ENCODE measurements at regions not wholly inside any gene's neighbourhood (a gene's known extent, or its start where the extent isn't known, plus 50 kb on each side); places are given as distances from the start of the nearest gene placed in this dataset.

- TF ChIP-seq SUZ12 (IDR thresholded peaks at IDR 0.05) (no peak), SP1 (IDR thresholded peaks at IDR 0.05) (no peak), FOXA1 (IDR thresholded peaks at IDR 0.05) (no peak), FOXK2 (IDR thresholded peaks at IDR 0.05) (no peak), TARDBP (IDR thresholded peaks at IDR 0.05) (no peak), NFRKB (IDR thresholded peaks at IDR 0.05) (no peak), ELF4 (IDR thresholded peaks at IDR 0.05) (no peak), FOXM1 (IDR thresholded peaks at IDR 0.05; ENCODE audit: borderline replicate concordance) (no peak), ZNF384 (IDR thresholded peaks at IDR 0.05) (no peak), HDGF (IDR thresholded peaks at IDR 0.05; ENCODE audit: borderline replicate concordance) (no peak), CTBP1 (IDR thresholded peaks at IDR 0.05; ENCODE audit: borderline replicate concordance) (no peak), BHLHE40 (IDR thresholded peaks at IDR 0.05; ENCODE audit: borderline replicate concordance) (no peak)
- TF ChIP-seq, protein P1, sequence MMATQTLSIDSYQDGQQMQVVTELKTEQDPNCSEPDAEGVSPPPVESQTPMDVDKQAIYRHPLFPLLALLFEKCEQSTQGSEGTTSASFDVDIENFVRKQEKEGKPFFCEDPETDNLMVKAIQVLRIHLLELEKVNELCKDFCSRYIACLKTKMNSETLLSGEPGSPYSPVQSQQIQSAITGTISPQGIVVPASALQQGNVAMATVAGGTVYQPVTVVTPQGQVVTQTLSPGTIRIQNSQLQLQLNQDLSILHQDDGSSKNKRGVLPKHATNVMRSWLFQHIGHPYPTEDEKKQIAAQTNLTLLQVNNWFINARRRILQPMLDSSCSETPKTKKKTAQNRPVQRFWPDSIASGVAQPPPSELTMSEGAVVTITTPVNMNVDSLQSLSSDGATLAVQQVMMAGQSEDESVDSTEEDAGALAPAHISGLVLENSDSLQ (IDR thresholded peaks at IDR 0.05) = no peak
Observed at GRCh38 chr2:235377176-235377575, 116.7 kb upstream of the AGAP1 start.

Measured in HEK293T (cell line).